Subcutaneous abdominal adipose tissue (tissue), 5 donors: ENCODE measurements at regions not wholly inside any gene's neighbourhood (a gene's known extent, or its start where the extent isn't known, plus 50 kb on each side); places are given as distances from the start of the nearest gene placed in this dataset.

Experiments
- H3K27ac ChIP-seq: one replicate; pipeline ENCODE4 v1.7.0; 2013; ENCODE audit warnings: low read depth, mild to moderate bottlenecking, inconsistent platforms, low read length, moderate library complexity
- H3K27me3 ChIP-seq, 5 donors: one replicate each; pipeline ENCODE4 v1.7.0; 2013; ENCODE audit warnings: low read length in 5 of 5, inconsistent platforms in 1 of 5; ENCODE audit not compliant: control insufficient read depth in 5 of 5, insufficient read depth in 4 of 5
- H3K36me3 ChIP-seq, 5 donors: one replicate each; pipeline ENCODE4 v1.7.0; 2013; ENCODE audit warnings: low read length in 5 of 5; ENCODE audit not compliant: control insufficient read depth in 5 of 5, insufficient read depth in 5 of 5
- H3K4me1 ChIP-seq, 5 donors: one replicate each; pipeline ENCODE4 v1.7.0; 2013; ENCODE audit warnings: low read length in 5 of 5, mild to moderate bottlenecking in 3 of 5, moderate library complexity in 1 of 5; ENCODE audit not compliant: control insufficient read depth in 5 of 5, insufficient read depth in 5 of 5
- H3K4me3 ChIP-seq, 5 donors: one replicate each; pipeline ENCODE4 v1.7.0; 2013; ENCODE audit warnings: low read length in 5 of 5, low read depth in 1 of 5
- H3K9ac ChIP-seq, 5 donors: one replicate each; pipeline ENCODE4 v1.7.0; 2013; ENCODE audit warnings: low read length in 5 of 5, mild to moderate bottlenecking in 4 of 5, moderate library complexity in 3 of 5
- H3K9me3 ChIP-seq, 5 donors: one replicate each; pipeline ENCODE4 v1.7.0; 2013; ENCODE audit warnings: low read length in 5 of 5; ENCODE audit not compliant: control insufficient read depth in 5 of 5
- donor health status: healthy.
- donor health status: healthy.
- donor health status: healthy.
- donor health status: healthy.
- donor health status: healthy.

DNA sequence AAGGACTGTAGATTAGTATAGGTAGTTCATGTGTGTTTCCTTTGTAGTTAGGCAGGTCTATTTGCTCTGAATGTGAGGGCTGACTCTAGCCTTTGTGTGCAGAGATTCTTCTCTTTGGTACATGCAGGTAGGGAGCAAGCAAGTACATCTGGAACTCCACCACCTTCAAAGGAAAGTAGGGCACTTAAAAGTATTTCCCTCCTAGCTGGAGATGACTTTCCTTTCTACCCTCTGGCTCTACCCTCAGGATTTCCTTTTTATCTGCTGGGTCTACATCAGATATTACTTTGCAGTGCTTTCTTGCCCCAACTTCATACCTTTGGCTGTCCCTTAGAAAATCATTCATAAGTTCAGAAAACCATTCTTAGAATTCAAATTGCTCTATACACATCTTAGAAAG is 91.7 kb upstream of the HIVEP3 start:
- no peaks in the 10 kb centered on the region for H3K9me3 ChIP-seq
- H3K36me3 ChIP-seq: no peaks in the 10 kb centered on the region
- no peak overlapping the region for H3K9ac ChIP-seq
- H3K4me1 ChIP-seq: peaks cover 0 to 12% (median 8%) of the 10 kb centered on the region in 5 donors
- H3K27me3 ChIP-seq: no peaks in the 10 kb centered on the region
- no peak overlapping the region for H3K27ac ChIP-seq
- no peak overlapping the region for H3K4me3 ChIP-seq

GRCh38 chr1:42008264-42008663 is 89.5 kb upstream of the HIVEP3 start:
- Histone ChIP-seq H3K36me3 (no peaks in the 10 kb centered on the region), H3K27ac (no peak overlapping the region), H3K27me3 (no peaks in the 10 kb centered on the region), H3K9ac (no peak overlapping the region), H3K4me1 (peaks cover 0 to 11% (median 7%) of the 10 kb centered on the region in 5 donors), H3K4me3 (no peak overlapping the region), H3K9me3 (no peaks in the 10 kb centered on the region)

DNA sequence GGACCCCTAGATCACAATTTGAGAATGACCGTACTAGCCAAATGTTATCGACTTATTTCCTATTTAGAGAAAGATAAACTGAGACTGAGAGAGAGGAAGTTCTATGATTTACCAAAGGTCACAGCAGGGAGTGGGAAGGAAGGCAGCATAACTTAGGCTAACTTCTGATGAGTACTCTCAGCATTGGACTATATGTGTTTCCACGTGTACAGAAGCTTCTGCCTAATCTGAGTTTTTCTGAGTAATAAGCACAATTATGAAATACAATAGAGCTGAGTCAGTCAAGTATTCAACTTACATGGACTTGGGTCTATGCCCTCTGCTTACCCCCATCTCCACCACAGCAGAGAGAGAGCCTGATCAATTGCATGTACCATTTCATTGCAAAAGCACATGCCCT is 88.1 kb upstream of the HIVEP3 start:
- no peaks in the 10 kb centered on the region for H3K9me3 ChIP-seq
- H3K27me3 ChIP-seq: no peaks in the 10 kb centered on the region
- H3K4me3 ChIP-seq: no peak overlapping the region
- peaks cover 0 to 11% (median 8%) of the 10 kb centered on the region in 5 donors for H3K4me1 ChIP-seq
- no peak overlapping the region for H3K27ac ChIP-seq
- no peak overlapping the region for H3K9ac ChIP-seq
- H3K36me3 ChIP-seq: no peaks in the 10 kb centered on the region

- peaks cover 0 to 11% (median 8%) of the 10 kb centered on the region in 5 donors for H3K4me1 ChIP-seq
- no peak overlapping the region for H3K27ac ChIP-seq
- H3K9me3 ChIP-seq: no peaks in the 10 kb centered on the region
- no peak overlapping the region for H3K4me3 ChIP-seq
- no peaks in the 10 kb centered on the region for H3K27me3 ChIP-seq
- no peaks in the 10 kb centered on the region for H3K36me3 ChIP-seq
- H3K9ac ChIP-seq: no peak overlapping the region
Measured at GRCh38 chr1:42006093-42006492, 87.4 kb upstream of the HIVEP3 start.

DNA sequence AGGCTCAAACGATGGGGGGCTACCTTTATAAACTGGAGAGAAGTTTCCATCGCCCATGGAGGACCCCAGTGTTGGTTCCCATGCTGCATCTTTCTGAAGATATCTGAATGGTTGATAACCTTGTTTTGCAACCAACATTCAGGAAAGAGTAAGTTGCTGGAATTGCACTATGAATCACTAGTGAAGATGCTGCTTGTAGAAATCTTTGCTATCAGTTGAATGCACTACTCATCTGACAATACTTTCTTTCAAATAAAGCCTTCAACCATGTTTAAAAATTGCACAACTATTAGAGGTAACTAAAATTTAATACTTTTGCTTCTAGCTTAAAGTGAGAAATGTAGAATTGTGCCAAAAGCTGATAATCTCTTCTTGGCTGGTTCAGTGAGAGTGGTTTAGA is 86.8 kb upstream of the HIVEP3 start:
- Histone ChIP-seq H3K27me3 (no peaks in the 10 kb centered on the region), H3K9me3 (no peaks in the 10 kb centered on the region), H3K36me3 (no peaks in the 10 kb centered on the region), H3K4me3 (no peak overlapping the region), H3K9ac (no peak overlapping the region), H3K4me1 (peaks cover 0 to 11% (median 8%) of the 10 kb centered on the region in 5 donors), H3K27ac (no peak overlapping the region)

GRCh38 chr1:42004860-42005259 is 86.1 kb upstream of the HIVEP3 start:
- Histone ChIP-seq H3K27me3 (no peaks in the 10 kb centered on the region), H3K9me3 (no peaks in the 10 kb centered on the region), H3K27ac (no peak overlapping the region), H3K4me1 (peaks cover 0 to 11% (median 8%) of the 10 kb centered on the region in 5 donors), H3K36me3 (no peaks in the 10 kb centered on the region), H3K4me3 (no peak overlapping the region), H3K9ac (no peak overlapping the region)

- Histone ChIP-seq H3K9me3 (no peaks in the 10 kb centered on the region), H3K4me3 (no peak overlapping the region), H3K36me3 (no peaks in the 10 kb centered on the region), H3K4me1 (peaks cover 0 to 11% (median 8%) of the 10 kb centered on the region in 5 donors), H3K27ac (no peak overlapping the region), H3K9ac (no peak overlapping the region), H3K27me3 (no peaks in the 10 kb centered on the region)
Measured at GRCh38 chr1:42004322-42004721, 85.6 kb upstream of the HIVEP3 start.

DNA sequence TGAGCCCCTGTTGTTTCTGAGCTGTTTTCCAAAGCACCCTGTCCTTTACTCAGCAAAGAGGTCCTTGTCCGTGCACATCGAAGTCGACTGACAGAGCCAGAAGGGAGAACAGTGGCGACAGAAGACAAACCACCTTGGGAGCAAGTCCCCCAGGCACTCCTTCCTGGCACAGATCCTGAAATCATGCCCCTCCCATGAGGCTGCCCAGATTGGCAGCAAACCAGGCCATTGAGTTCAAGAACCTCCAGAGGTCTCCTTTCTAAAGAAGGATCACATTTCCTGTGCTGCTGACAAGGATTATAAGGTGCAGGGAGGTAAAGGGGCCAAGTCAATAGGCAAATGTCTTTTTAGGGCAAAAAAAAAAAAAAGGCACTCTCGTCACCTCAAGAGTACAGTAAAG is 84.7 kb upstream of the HIVEP3 start:
- Histone ChIP-seq H3K4me3 (no peak overlapping the region), H3K4me1 (peaks cover 0 to 11% (median 8%) of the 10 kb centered on the region in 5 donors), H3K27me3 (no peaks in the 10 kb centered on the region), H3K27ac (no peak overlapping the region), H3K36me3 (no peaks in the 10 kb centered on the region), H3K9ac (no peak overlapping the region), H3K9me3 (no peaks in the 10 kb centered on the region)

- H3K27ac ChIP-seq: no peak overlapping the region
- H3K4me3 ChIP-seq: no peak overlapping the region
- H3K9ac ChIP-seq: no peak overlapping the region
- H3K4me1 ChIP-seq: peaks cover 0 to 11% (median 9%) of the 10 kb centered on the region in 5 donors
- no peaks in the 10 kb centered on the region for H3K9me3 ChIP-seq
- H3K36me3 ChIP-seq: no peaks in the 10 kb centered on the region
- no peaks in the 10 kb centered on the region for H3K27me3 ChIP-seq
Measured at GRCh38 chr1:42002220-42002619, 83.5 kb upstream of the HIVEP3 start.

DNA sequence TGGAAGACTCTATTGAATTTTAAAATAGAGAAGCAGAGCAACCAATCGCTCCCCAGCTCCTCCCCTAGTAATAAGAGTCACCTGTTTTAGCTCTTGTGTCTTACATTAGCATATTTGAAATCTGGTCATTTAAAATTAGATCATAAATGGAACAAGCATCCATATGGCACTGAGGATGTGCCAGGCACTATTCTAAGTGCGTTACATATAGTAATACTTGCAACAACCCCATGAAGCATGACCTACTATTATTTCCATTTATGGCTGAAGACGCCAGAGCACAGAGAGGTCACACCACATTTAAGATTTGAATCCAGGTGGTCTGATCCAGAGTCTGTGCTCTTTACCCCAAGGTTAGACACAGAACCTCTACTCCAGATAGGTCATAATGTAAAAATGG is 82.0 kb upstream of the HIVEP3 start:
- Histone ChIP-seq H3K4me1 (peaks cover 0 to 11% (median 6%) of the 10 kb centered on the region in 5 donors), H3K27me3 (no peaks in the 10 kb centered on the region), H3K27ac (no peak overlapping the region), H3K9me3 (no peaks in the 10 kb centered on the region), H3K36me3 (no peaks in the 10 kb centered on the region), H3K4me3 (no peak overlapping the region), H3K9ac (no peak overlapping the region)

DNA sequence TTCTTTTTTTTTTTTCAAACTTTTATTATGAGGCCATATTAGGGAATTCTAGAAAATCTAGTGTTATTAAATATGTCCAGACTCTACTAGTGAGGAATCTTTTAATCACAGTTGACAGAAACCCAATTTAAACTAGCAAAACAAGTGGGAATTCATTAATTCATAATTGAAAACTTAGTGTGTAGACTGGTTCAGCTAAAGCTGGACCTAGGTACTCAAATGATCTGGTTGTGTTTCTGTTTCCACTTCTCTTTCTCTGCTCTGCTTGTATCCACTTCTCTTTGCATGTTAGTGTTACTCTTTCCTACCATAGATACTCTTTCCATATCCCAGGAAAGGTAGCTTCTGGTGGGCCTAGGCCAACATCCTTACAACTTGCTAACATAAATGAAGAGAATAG is 81.2 kb upstream of the HIVEP3 start:
- Histone ChIP-seq H3K4me3 (no peak overlapping the region), H3K9me3 (no peaks in the 10 kb centered on the region), H3K27me3 (no peaks in the 10 kb centered on the region), H3K4me1 (peaks cover 0 to 11% (median 6%) of the 10 kb centered on the region in 5 donors), H3K27ac (no peak overlapping the region), H3K9ac (no peak overlapping the region), H3K36me3 (no peaks in the 10 kb centered on the region)
